GM12878 (cell line): ENCODE measurements at regions not wholly inside any gene's neighbourhood (a gene's known extent, or its start where the extent isn't known, plus 50 kb on each side); places are given as distances from the start of the nearest gene placed in this dataset.

Experiments used
- CHD2 ChIP-seq: IDR thresholded peaks from 2 replicates; pipeline ENCODE4 v1.6.1; 2011; ENCODE audit warnings: low read depth, low read length, improper control_type of control experiment, borderline replicate concordance
- KAT2A ChIP-seq: conservative IDR thresholded peaks from 2 replicates; pipeline ENCODE4 v1.6.1; 2011; ENCODE audit warnings: low read depth, low read length; ENCODE audit not compliant: control insufficient read depth
- MEF2A ChIP-seq: IDR thresholded peaks from 2 replicates; pipeline ENCODE4 v1.6.1; 2011; ENCODE audit warnings: low read depth, mild to moderate bottlenecking, low read length, moderate library complexity; ENCODE audit not compliant: insufficient read depth
- NFIC ChIP-seq: IDR thresholded peaks from 2 replicates; pipeline ENCODE4 v1.6.1; 2012; ENCODE audit warnings: low read depth, mild to moderate bottlenecking, inconsistent platforms, low read length, moderate library complexity
- NR2C2 ChIP-seq: IDR thresholded peaks from 2 replicates; pipeline ENCODE4 v1.6.1; 2011; ENCODE audit warnings: borderline replicate concordance, low read depth; ENCODE audit not compliant: control insufficient read depth, insufficient read length
- NR2F1 ChIP-seq: fragments of 450-650 bp; conservative IDR thresholded peaks from 2 replicates; pipeline ENCODE4 v1.6.1; 2017; ENCODE audit warnings: mild to moderate bottlenecking
- SKIL ChIP-seq: fragments of 450-650 bp; IDR thresholded peaks from 2 replicates; pipeline ENCODE4 v1.6.1; 2017; ENCODE audit warnings: mild to moderate bottlenecking, low read depth, inconsistent platforms; ENCODE audit not compliant: poor library complexity, severe bottlenecking
- STAT1 ChIP-seq: fragments of 450-650 bp; conservative IDR thresholded peaks from 2 replicates; pipeline ENCODE4 v1.6.1; 2014; ENCODE audit warnings: antibody characterized with exemption, mild to moderate bottlenecking
- TCF7 ChIP-seq: IDR thresholded peaks from 2 replicates; pipeline ENCODE4 v1.6.1; 2014; ENCODE audit warnings: antibody characterized with exemption, borderline replicate concordance
- ZBTB40 ChIP-seq: fragments of 450-650 bp; IDR thresholded peaks from 2 replicates; pipeline ENCODE4 v1.6.1; 2016; ENCODE audit warnings: mild to moderate bottlenecking, moderate library complexity, borderline replicate concordance
- ZNF592 ChIP-seq: fragments of 450-650 bp; IDR thresholded peaks from 2 replicates; pipeline ENCODE4 v1.6.1; 2017; ENCODE audit warnings: mild to moderate bottlenecking, moderate library complexity

- TF ChIP-seq ZNF592 (no peak), CHD2 (no peak), NR2C2 (no peak), NFIC (no peak), TCF7 (no peak), STAT1 (no peak), ZBTB40 (no peak), MEF2A (no peak), KAT2A (no peak), SKIL (no peak), NR2F1 (no peak)
These were observed 759.0 kb upstream of the ADAMTS5 start (continued) for GRCh38 chr21:27725916-27726315.
